ENCODE measurements at regions not wholly inside any gene's neighbourhood (a gene's known extent, or its start where the extent isn't known, plus 50 kb on each side); places are given as distances from the start of the nearest gene placed in this dataset.

GRCh38 chr12:124625867-124626675 is 58.7 kb upstream of the NCOR2 start:
- intact Hi-C loops (cut with micrococcal nuclease), result no loop called here
- ChIA-PET CTCF (interaction anchor here (0.6 to 1.2 kb wide), 2 partner anchors 137 to 171 kb away, joined by 3 read pairs; no protein-coding TSS in a partner anchor), POLR2A (interaction anchor here (0.6 to 1.4 kb wide), 4 partner anchors 10 to 121 kb away, joined by 3 to 5 read pairs (median 4); no protein-coding TSS in a partner anchor)
- TF ChIP-seq CTCF (IDR thresholded peaks at IDR 0.05; ENCODE audit: unreplicated experiment), result no peak
- BruUV-seq (replicated peaks), result no TSS peak
- Mint-ChIP-seq H3K9me3 (ENCODE audit: unreplicated experiment) (no peaks in the 10 kb centered on the region), H3K36me3 (ENCODE audit: insufficient read depth, unreplicated experiment) (no peaks in the 10 kb centered on the region), H3K4me1 (ENCODE audit: insufficient read depth, unreplicated experiment) (peaks cover 35% of the 10 kb centered on the region), H3K27ac (ENCODE audit: low read depth, unreplicated experiment) (peak overlapping the region; percentile 39), H3K4me3 (ENCODE audit: unreplicated experiment) (peak overlapping the region; percentile 52), H3K27me3 (ENCODE audit: insufficient read depth, unreplicated experiment) (no peaks in the 10 kb centered on the region)
- peak; percentile 84 for DNase-seq (ENCODE audit: unreplicated experiment)

DNA sequence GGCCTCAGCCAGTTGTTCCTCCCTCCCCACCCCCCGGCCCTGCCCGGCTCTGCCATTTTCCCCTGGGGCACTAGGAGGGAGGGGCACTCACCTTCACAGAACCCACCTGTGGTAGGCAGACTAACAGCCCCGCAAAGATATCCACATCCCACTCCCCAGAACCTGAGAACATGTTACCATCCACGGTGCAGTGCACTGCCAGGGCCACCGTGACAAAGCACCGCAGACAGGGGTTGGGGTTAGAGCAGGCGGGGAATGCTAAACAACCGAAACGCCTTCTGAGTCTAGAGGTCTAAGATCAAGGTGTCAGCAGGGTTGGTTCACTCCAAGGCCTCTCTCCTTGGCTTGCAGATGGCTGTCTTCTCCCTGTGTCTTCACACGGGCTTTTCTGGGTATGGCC is 57.4 kb upstream of the NCOR2 start:
- POLR2A ChIA-PET, result no interaction called here

DNA sequence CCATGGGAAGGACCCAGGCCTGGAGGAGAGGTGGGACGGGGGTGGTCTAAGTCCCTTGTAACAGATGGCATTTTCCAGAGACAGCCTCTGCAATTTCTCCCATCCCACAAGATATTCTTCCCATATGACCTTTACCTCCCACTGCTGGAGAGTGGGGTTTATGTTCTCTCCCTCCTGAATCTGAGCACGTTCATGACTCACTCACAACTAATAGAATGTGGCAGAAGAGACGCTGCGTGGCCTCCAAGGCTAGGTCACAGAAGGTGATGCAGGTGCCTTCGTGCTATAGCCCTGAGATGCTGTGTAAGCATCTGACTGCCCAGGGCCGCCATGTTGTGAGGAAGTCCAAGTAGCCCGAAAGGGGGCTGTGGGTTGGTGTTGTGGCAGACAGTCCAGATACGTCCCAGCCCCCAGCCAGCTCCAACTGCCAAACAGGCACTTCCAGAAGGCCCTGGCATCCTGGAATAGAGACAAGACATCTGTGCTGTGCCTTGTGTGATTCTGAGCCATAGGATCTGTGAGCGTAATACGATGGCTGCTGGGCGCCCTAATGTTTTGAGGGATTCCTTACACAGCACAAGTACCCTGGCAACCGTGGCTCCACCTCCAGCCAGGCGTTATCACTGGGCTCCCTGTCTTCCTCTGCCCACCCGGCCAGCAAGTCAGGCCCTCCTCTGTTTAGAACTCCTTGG is 56.1 kb upstream of the NCOR2 start:
- H3K4me3 Mint-ChIP-seq (ENCODE audit: unreplicated experiment), result no peak overlapping the region
- CTCF ChIA-PET, result interaction anchor here (0.6 to 0.7 kb wide), 3 partner anchors 17 to 129 kb away, joined by 4 read pairs; no protein-coding TSS in a partner anchor
- no peaks in the 10 kb centered on the region for H3K27me3 Mint-ChIP-seq (ENCODE audit: insufficient read depth, unreplicated experiment)
- peaks cover 7% of the 10 kb centered on the region for H3K36me3 Mint-ChIP-seq (ENCODE audit: insufficient read depth, unreplicated experiment)
- TF ChIP-seq CTCF (IDR thresholded peaks at IDR 0.05; ENCODE audit: unreplicated experiment), result no peak
- DNase-seq (ENCODE audit: unreplicated experiment), result no peak
- no peaks in the 10 kb centered on the region for H3K9me3 Mint-ChIP-seq (ENCODE audit: unreplicated experiment)
- no TSS peak for BruUV-seq (replicated peaks)
- H3K4me1 Mint-ChIP-seq (ENCODE audit: insufficient read depth, unreplicated experiment), result peaks cover 34% of the 10 kb centered on the region
- no peak overlapping the region for H3K27ac Mint-ChIP-seq (ENCODE audit: low read depth, unreplicated experiment)
- intact Hi-C loops (cut with micrococcal nuclease), result no loop called here
- POLR2A ChIA-PET, result interaction anchor here (0.8 to 1.1 kb wide), 2 partner anchors 9 to 106 kb away, joined by 3 read pairs; no protein-coding TSS in a partner anchor

More for the DNA sequence above, 57.4 kb upstream of the NCOR2 start:
- intact Hi-C loops (cut with micrococcal nuclease), result no loop called here
- Mint-ChIP-seq H3K27me3 (ENCODE audit: insufficient read depth, unreplicated experiment) (no peaks in the 10 kb centered on the region), H3K4me1 (ENCODE audit: insufficient read depth, unreplicated experiment) (peaks cover 34% of the 10 kb centered on the region), H3K36me3 (ENCODE audit: insufficient read depth, unreplicated experiment) (no peaks in the 10 kb centered on the region), H3K4me3 (ENCODE audit: unreplicated experiment) (no peak overlapping the region), H3K9me3 (ENCODE audit: unreplicated experiment) (no peaks in the 10 kb centered on the region), H3K27ac (ENCODE audit: low read depth, unreplicated experiment) (no peak overlapping the region)
- TF ChIP-seq CTCF (IDR thresholded peaks at IDR 0.05; ENCODE audit: unreplicated experiment), result no peak
- CTCF ChIA-PET, result no interaction called here
- DNase-seq (ENCODE audit: unreplicated experiment), result no peak
- BruUV-seq (replicated peaks), result no TSS peak

DNA sequence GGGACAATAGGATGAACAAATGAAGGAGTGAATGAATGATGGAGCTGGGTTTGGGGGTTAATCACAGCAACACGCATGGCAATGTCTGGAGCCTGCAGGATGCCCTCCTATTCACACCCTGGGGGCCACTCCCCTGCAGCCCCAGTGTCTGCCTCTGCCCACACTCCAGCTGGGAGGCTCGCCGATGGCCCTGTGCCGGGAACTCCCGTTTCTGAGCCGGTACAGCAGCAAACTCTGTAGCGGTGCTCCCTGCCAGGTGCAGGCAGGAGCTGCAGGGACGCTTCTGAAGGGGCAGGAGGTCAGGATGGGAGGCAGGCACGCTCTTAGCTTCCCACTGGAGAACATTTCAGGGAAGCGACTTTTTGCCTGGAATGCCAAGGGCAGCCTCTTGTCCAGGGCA is 55.4 kb upstream of the NCOR2 start:
- CTCF ChIA-PET, result interaction anchor here (0.6 to 0.7 kb wide), 3 partner anchors 44 to 130 kb away, joined by 3 to 4 read pairs (median 4); no protein-coding TSS in a partner anchor
- POLR2A ChIA-PET, result interaction anchor here (0.8 to 1.1 kb wide), 2 partner anchors 10 to 105 kb away, joined by 3 read pairs; no protein-coding TSS in a partner anchor
- intact Hi-C loops (cut with micrococcal nuclease), result no loop called here
- BruUV-seq (replicated peaks), result no TSS peak
- peaks cover 34% of the 10 kb centered on the region for H3K4me1 Mint-ChIP-seq (ENCODE audit: insufficient read depth, unreplicated experiment)
- no peaks in the 10 kb centered on the region for H3K27me3 Mint-ChIP-seq (ENCODE audit: insufficient read depth, unreplicated experiment)
- no peaks in the 10 kb centered on the region for H3K9me3 Mint-ChIP-seq (ENCODE audit: unreplicated experiment)
- H3K36me3 Mint-ChIP-seq (ENCODE audit: insufficient read depth, unreplicated experiment), result peaks cover 13% of the 10 kb centered on the region
- DNase-seq (ENCODE audit: unreplicated experiment), result no peak
- no peak for TF ChIP-seq CTCF (IDR thresholded peaks at IDR 0.05; ENCODE audit: unreplicated experiment)
- no peak overlapping the region for H3K27ac Mint-ChIP-seq (ENCODE audit: low read depth, unreplicated experiment)
- no peak overlapping the region for H3K4me3 Mint-ChIP-seq (ENCODE audit: unreplicated experiment)

Data from MCF 10A (cell line).